ENCODE measurements at regions not wholly inside any gene's neighbourhood (a gene's known extent, or its start where the extent isn't known, plus 50 kb on each side); places are given as distances from the start of the nearest gene placed in this dataset.

- H3K4me3 ChIP-seq, result no peak overlapping the region
- no peak for ATAC-seq (replicated peaks in 6 of 8)
- H3K4me1 ChIP-seq (replicated peaks in 1 of 2), result no peaks in the 10 kb centered on the region
- no peak overlapping the region for H3K27ac ChIP-seq
- WGBS, 10 experiments, result 0 to 89% (median 49%) methylated on average over 1 to 2 of the region's 2 CpGs
- in situ Hi-C loops (cut with MboI; ENCODE audit: low pct_unique_long_range_greater_than_20kb in 2 of 9, low sequenced_read_pairs in 9 of 9, unreplicated experiment in 9 of 9), result no loop called here
Observed at GRCh38 chr18:69109686-69110085, 291.0 kb upstream of the DOK6 start.

- WGBS, 10 experiments, result 33 to 100% (median 86%) methylated on average over 1 to 2 of the region's 2 CpGs; no CpG with 5 or more reads in 1 of the 10 experiments
- ATAC-seq (replicated peaks in 6 of 8), result no peak
- in situ Hi-C loops (cut with MboI; ENCODE audit: low pct_unique_long_range_greater_than_20kb in 2 of 9, low sequenced_read_pairs in 9 of 9, unreplicated experiment in 9 of 9), result no loop called here
- Histone ChIP-seq H3K27ac (no peak overlapping the region), H3K4me1 (replicated peaks in 1 of 2) (peaks cover 0 to under 1% of the 10 kb centered on the region in 2 donors), H3K4me3 (no peak overlapping the region)
Observed at GRCh38 chr18:69120833-69121232, 279.9 kb upstream of the DOK6 start.

- 9 to 100% (median 77%) methylated on average over 1 of the region's 1 CpG; no CpG with 5 or more reads in 2 of the 10 experiments for WGBS, 10 experiments
- no peaks in the 10 kb centered on the region for H3K4me1 ChIP-seq (replicated peaks in 1 of 2)
- in situ Hi-C loops (cut with MboI; ENCODE audit: low pct_unique_long_range_greater_than_20kb in 2 of 9, low sequenced_read_pairs in 9 of 9, unreplicated experiment in 9 of 9), result no loop called here
Observed at GRCh38 chr18:69123421-69123820, 277.3 kb upstream of the DOK6 start.

GRCh38 chr18:69127873-69128500, 272.7 kb upstream of the DOK6 start:
- Histone ChIP-seq H3K4me3 (no peak overlapping the region), H3K4me1 (replicated peaks in 1 of 2) (no peaks in the 10 kb centered on the region), H3K27ac (no peak overlapping the region)
- 22 to 100% (median 78%) methylated on average over 1 to 3 of the region's 3 CpGs for WGBS, 10 experiments
- no peak for ATAC-seq (replicated peaks in 6 of 8)
- in situ Hi-C loops (cut with MboI; ENCODE audit: low pct_unique_long_range_greater_than_20kb in 2 of 9, low sequenced_read_pairs in 9 of 9, unreplicated experiment in 9 of 9), result no loop called here

More at GRCh38 chr18:69123421-69123820, 277.3 kb upstream of the DOK6 start:
- H3K4me3 ChIP-seq, result no peak overlapping the region
- no peak overlapping the region for H3K27ac ChIP-seq
- no peak for ATAC-seq (replicated peaks in 6 of 8)

- in situ Hi-C loops (cut with MboI; ENCODE audit: low pct_unique_long_range_greater_than_20kb in 2 of 9, low sequenced_read_pairs in 9 of 9, unreplicated experiment in 9 of 9), result no loop called here
- ATAC-seq (replicated peaks in 6 of 8), result no peak
- H3K4me3 ChIP-seq, result no peak overlapping the region
- 45 to 100% (median 90%) methylated on average over 1 to 5 of the region's 5 CpGs for WGBS, 10 experiments
- no peak overlapping the region for H3K27ac ChIP-seq
- H3K4me1 ChIP-seq (replicated peaks in 1 of 2), result no peaks in the 10 kb centered on the region
Observed at GRCh38 chr18:69128566-69128965, 272.1 kb upstream of the DOK6 start.

GRCh38 chr18:69128978-69129377, 271.7 kb upstream of the DOK6 start:
- H3K27ac ChIP-seq, result no peak overlapping the region
- no peak overlapping the region for H3K4me3 ChIP-seq
- no peak for ATAC-seq (replicated peaks in 6 of 8)
- 17 to 100% (median 63%) methylated on average over 1 to 3 of the region's 3 CpGs; no CpG with 5 or more reads in 3 of the 10 experiments for WGBS, 10 experiments
- in situ Hi-C loops (cut with MboI; ENCODE audit: low pct_unique_long_range_greater_than_20kb in 2 of 9, low sequenced_read_pairs in 9 of 9, unreplicated experiment in 9 of 9), result no loop called here
- no peaks in the 10 kb centered on the region for H3K4me1 ChIP-seq (replicated peaks in 1 of 2)

GRCh38 chr18:69138088-69138487, 262.6 kb upstream of the DOK6 start:
- in situ Hi-C loops (cut with MboI; ENCODE audit: low pct_unique_long_range_greater_than_20kb in 2 of 9, low sequenced_read_pairs in 9 of 9, unreplicated experiment in 9 of 9), result no loop called here
- 0 to 93% (median 79%) methylated on average over 1 to 2 of the region's 2 CpGs; no CpG with 5 or more reads in 3 of the 10 experiments for WGBS, 10 experiments
- no peaks in the 10 kb centered on the region for H3K4me1 ChIP-seq (replicated peaks in 1 of 2)
- no peak overlapping the region for H3K4me3 ChIP-seq
- no peak for ATAC-seq (replicated peaks in 6 of 8)
- H3K27ac ChIP-seq, result no peak overlapping the region

GRCh38 chr18:69143084-69143483, 257.6 kb upstream of the DOK6 start:
- H3K27ac ChIP-seq, result no peak overlapping the region
- in situ Hi-C loops (cut with MboI; ENCODE audit: low pct_unique_long_range_greater_than_20kb in 2 of 9, low sequenced_read_pairs in 9 of 9, unreplicated experiment in 9 of 9), result no loop called here
- WGBS, 10 experiments, result 52 to 100% (median 93%) methylated on average over 1 to 2 of the region's 2 CpGs; no CpG with 5 or more reads in 1 of the 10 experiments
- H3K4me1 ChIP-seq (replicated peaks in 1 of 2), result no peaks in the 10 kb centered on the region
- ATAC-seq (replicated peaks in 6 of 8), result no peak
- no peak overlapping the region for H3K4me3 ChIP-seq

- Histone ChIP-seq H3K27ac (no peak overlapping the region), H3K4me1 (replicated peaks in 1 of 2) (no peaks in the 10 kb centered on the region), H3K4me3 (no peak overlapping the region)
- in situ Hi-C loops (cut with MboI; ENCODE audit: low pct_unique_long_range_greater_than_20kb in 2 of 9, low sequenced_read_pairs in 9 of 9, unreplicated experiment in 9 of 9), result no loop called here
- 44 to 100% (median 87%) methylated on average over 1 to 3 of the region's 3 CpGs; no CpG with 5 or more reads in 1 of the 10 experiments for WGBS, 10 experiments
- ATAC-seq (replicated peaks in 6 of 8), result no peak
Observed at GRCh38 chr18:69152436-69152835, 248.3 kb upstream of the DOK6 start.

- H3K4me3 ChIP-seq, result no peak overlapping the region
- H3K27ac ChIP-seq, result no peak overlapping the region
- WGBS, 10 experiments, result 81 to 100% (median 92%) methylated on average over 4 to 10 of the region's 10 CpGs; no CpG with 5 or more reads in 1 of the 10 experiments
- in situ Hi-C loops (cut with MboI; ENCODE audit: low pct_unique_long_range_greater_than_20kb in 2 of 9, low sequenced_read_pairs in 9 of 9, unreplicated experiment in 9 of 9), result no loop called here
- no peaks in the 10 kb centered on the region for H3K4me1 ChIP-seq (replicated peaks in 1 of 2)
- ATAC-seq (replicated peaks in 6 of 8), result no peak
Observed at GRCh38 chr18:69157906-69158305, 242.8 kb upstream of the DOK6 start.

GRCh38 chr18:69158944-69159343, 241.7 kb upstream of the DOK6 start:
- peak in 1 of 8 experiments; percentile 22 for ATAC-seq (replicated peaks in 6 of 8)
- Histone ChIP-seq H3K4me3 (no peak overlapping the region), H3K4me1 (replicated peaks in 1 of 2) (no peaks in the 10 kb centered on the region), H3K27ac (no peak overlapping the region)
- 50 to 92% (median 84%) methylated on average over 2 to 5 of the region's 6 CpGs; no CpG with 5 or more reads in 2 of the 10 experiments for WGBS, 10 experiments
- in situ Hi-C loops (cut with MboI; ENCODE audit: low pct_unique_long_range_greater_than_20kb in 2 of 9, low sequenced_read_pairs in 9 of 9, unreplicated experiment in 9 of 9), result no loop called here

- peak in 2 of 8 experiments; percentile 17 to 65 for ATAC-seq (replicated peaks in 6 of 8)
- WGBS, 10 experiments, result 14 to 87% (median 72%) methylated on average over 2 to 8 of the region's 9 CpGs; no CpG with 5 or more reads in 1 of the 10 experiments
- in situ Hi-C loops (cut with MboI; ENCODE audit: low pct_unique_long_range_greater_than_20kb in 2 of 9, low sequenced_read_pairs in 9 of 9, unreplicated experiment in 9 of 9), result no loop called here
- Histone ChIP-seq H3K4me3 (no peak overlapping the region), H3K27ac (no peak overlapping the region), H3K4me1 (replicated peaks in 1 of 2) (no peaks in the 10 kb centered on the region)
Observed at GRCh38 chr18:69161383-69162028, 239.2 kb upstream of the DOK6 start.

- ATAC-seq (replicated peaks in 6 of 8), result no peak
- Histone ChIP-seq H3K4me1 (replicated peaks in 1 of 2) (no peaks in the 10 kb centered on the region), H3K4me3 (no peak overlapping the region), H3K27ac (no peak overlapping the region)
- in situ Hi-C loops (cut with MboI; ENCODE audit: low pct_unique_long_range_greater_than_20kb in 2 of 9, low sequenced_read_pairs in 9 of 9, unreplicated experiment in 9 of 9), result no loop called here
Observed at GRCh38 chr18:69162649-69163048, 238.0 kb upstream of the DOK6 start.

- in situ Hi-C loops (cut with MboI; ENCODE audit: low pct_unique_long_range_greater_than_20kb in 2 of 9, low sequenced_read_pairs in 9 of 9, unreplicated experiment in 9 of 9), result no loop called here
- H3K4me3 ChIP-seq, result no peak overlapping the region
- 14 to 100% (median 77%) methylated on average over 1 to 2 of the region's 2 CpGs; no CpG with 5 or more reads in 2 of the 10 experiments for WGBS, 10 experiments
- ATAC-seq (replicated peaks in 6 of 8), result no peak
- H3K27ac ChIP-seq, result no peak overlapping the region
- H3K4me1 ChIP-seq (replicated peaks in 1 of 2), result no peaks in the 10 kb centered on the region
Observed at GRCh38 chr18:69172046-69172445, 228.6 kb upstream of the DOK6 start.
